CD4-positive, alpha-beta T cell (primary cell): ENCODE measurements at regions not wholly inside any gene's neighbourhood (a gene's known extent, or its start where the extent isn't known, plus 50 kb on each side); places are given as distances from the start of the nearest gene placed in this dataset.

ENCODE experiments used
- ATAC-seq: fragments of 200-7000 bp; cut with Tn5 transposase; one replicate; pipeline ENCODE4 v1.10.0; 2022; ENCODE audit warnings: mild to moderate bottlenecking; ENCODE audit not compliant: poor library complexity
- CTCF ChIA-PET: fragments of 350-600 bp; sonication (Branson Sonifier 250); formaldehyde crosslinking; loops from one replicate; lab custom pipeline; 2021; ENCODE audit warnings: antibody characterized with exemption, inconsistent platforms; lab: Charles Lee
- POLR2A ChIA-PET: fragments of 350-600 bp; sonication (Branson Sonifier 250); formaldehyde crosslinking; loops from one replicate; lab custom pipeline; 2021; ENCODE audit warnings: antibody characterized with exemption, inconsistent platforms; lab: Charles Lee
- DNase-seq, 14 experiments: peaks; one replicate each; pipeline ENCODE4 v3.0.0-alpha.2; 2013 to 2020; ENCODE audit warnings: mixed read lengths in 2 of 14
- H3K27ac ChIP-seq, 2 donors: one replicate each; pipeline versions ENCODE4 v1.5.1 to v1.7.0; 2013; ENCODE audit warnings: low read length in 2 of 2, low read depth in 1 of 2, mild to moderate bottlenecking in 1 of 2
- H3K27me3 ChIP-seq, 2 experiments: 1 replicate in 1 of 2; 2 replicates in 1 of 2; pipeline versions ENCODE4 v1.6.1 to v1.7.0; 2013; ENCODE audit warnings: low read length in 2 of 2, control low read depth in 1 of 2, mild to moderate bottlenecking in 1 of 2, moderate library complexity in 1 of 2; ENCODE audit not compliant: insufficient read depth in 2 of 2, control insufficient read depth in 1 of 2
- H3K36me3 ChIP-seq: one replicate; pipeline ENCODE4 v1.6.1; 2013; ENCODE audit warnings: low read length, control low read depth; ENCODE audit not compliant: insufficient read depth
- H3K4me1 ChIP-seq: one replicate; pipeline ENCODE4 v1.6.1; 2013; ENCODE audit warnings: low read length, control low read depth; ENCODE audit not compliant: insufficient read depth
- H3K4me3 ChIP-seq: one replicate; pipeline ENCODE4 v1.5.1; 2013; ENCODE audit warnings: mild to moderate bottlenecking, low read length, moderate library complexity
- H3K9me3 ChIP-seq, 2 experiments: 1 replicate in 1 of 2; 2 replicates in 1 of 2; pipeline versions ENCODE4 v1.6.1 to v1.7.0; 2013; ENCODE audit warnings: low read length in 2 of 2, mild to moderate bottlenecking in 2 of 2, control low read depth in 1 of 2, moderate library complexity in 1 of 2; ENCODE audit not compliant: control insufficient read depth in 1 of 2, insufficient read depth in 1 of 2
- H3K27ac Mint-ChIP-seq: one replicate; pipeline ENCODE4 v1.8.0; 2020; ENCODE audit warnings: mixed read lengths
- H3K27me3 Mint-ChIP-seq: one replicate; pipeline ENCODE4 v1.8.0; 2021; ENCODE audit warnings: mixed read lengths
- H3K36me3 Mint-ChIP-seq: one replicate; pipeline ENCODE4 v1.8.0; 2021; ENCODE audit warnings: low read depth, mixed read lengths
- H3K4me1 Mint-ChIP-seq: one replicate; pipeline ENCODE4 v1.8.0; 2021; ENCODE audit warnings: low read depth, mixed read lengths
- H3K4me3 Mint-ChIP-seq: one replicate; pipeline ENCODE4 v1.8.0; 2020; ENCODE audit warnings: mild to moderate bottlenecking, mixed read lengths
- H3K9me3 Mint-ChIP-seq: one replicate; pipeline ENCODE4 v1.8.0; 2020; ENCODE audit warnings: mixed read lengths
- intact Hi-C, 2 experiments: fragments of 100-400 bp; cut with DNase I in 1 of 2; cut with micrococcal nuclease in 1 of 2; formaldehyde crosslinking; loops; one replicate each; pipeline versions ENCODE4 v1.15.1 to v1.9.0; 2023 to 2025; cut with DNase I, micrococcal nuclease
- TF ChIP-seq, protein P1 (sequence below): fragments of 200-600 bp; IDR thresholded peaks from one replicate; pipeline ENCODE4 v1.8.0; 2022; ENCODE audit warnings: antibody characterized with exemption, mild to moderate bottlenecking

GRCh38 chr18:26709897-26710296 is 155.6 kb downstream of the AQP4 start:
- no peaks in the 10 kb centered on the region for H3K4me1 Mint-ChIP-seq
- TF ChIP-seq, protein P1, sequence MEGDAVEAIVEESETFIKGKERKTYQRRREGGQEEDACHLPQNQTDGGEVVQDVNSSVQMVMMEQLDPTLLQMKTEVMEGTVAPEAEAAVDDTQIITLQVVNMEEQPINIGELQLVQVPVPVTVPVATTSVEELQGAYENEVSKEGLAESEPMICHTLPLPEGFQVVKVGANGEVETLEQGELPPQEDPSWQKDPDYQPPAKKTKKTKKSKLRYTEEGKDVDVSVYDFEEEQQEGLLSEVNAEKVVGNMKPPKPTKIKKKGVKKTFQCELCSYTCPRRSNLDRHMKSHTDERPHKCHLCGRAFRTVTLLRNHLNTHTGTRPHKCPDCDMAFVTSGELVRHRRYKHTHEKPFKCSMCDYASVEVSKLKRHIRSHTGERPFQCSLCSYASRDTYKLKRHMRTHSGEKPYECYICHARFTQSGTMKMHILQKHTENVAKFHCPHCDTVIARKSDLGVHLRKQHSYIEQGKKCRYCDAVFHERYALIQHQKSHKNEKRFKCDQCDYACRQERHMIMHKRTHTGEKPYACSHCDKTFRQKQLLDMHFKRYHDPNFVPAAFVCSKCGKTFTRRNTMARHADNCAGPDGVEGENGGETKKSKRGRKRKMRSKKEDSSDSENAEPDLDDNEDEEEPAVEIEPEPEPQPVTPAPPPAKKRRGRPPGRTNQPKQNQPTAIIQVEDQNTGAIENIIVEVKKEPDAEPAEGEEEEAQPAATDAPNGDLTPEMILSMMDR, result no peak
- no peak overlapping the region for H3K4me3 Mint-ChIP-seq
- no peak overlapping the region for H3K4me3 ChIP-seq
- no peaks in the 10 kb centered on the region for H3K27me3 Mint-ChIP-seq
- ATAC-seq (no peak), DNase-seq (no peak)
- H3K27ac ChIP-seq, result no peak overlapping the region
- no peaks in the 10 kb centered on the region for H3K27me3 ChIP-seq
- H3K36me3 Mint-ChIP-seq, result no peaks in the 10 kb centered on the region
- no peak overlapping the region for H3K27ac Mint-ChIP-seq
- POLR2A ChIA-PET, result no interaction called here
- no peaks in the 10 kb centered on the region for H3K4me1 ChIP-seq
- intact Hi-C loops, result no loop called here
- CTCF ChIA-PET, result no interaction called here
- H3K9me3 ChIP-seq, result no peaks in the 10 kb centered on the region
- H3K36me3 ChIP-seq, result no peaks in the 10 kb centered on the region
- H3K9me3 Mint-ChIP-seq, result no peaks in the 10 kb centered on the region

DNA sequence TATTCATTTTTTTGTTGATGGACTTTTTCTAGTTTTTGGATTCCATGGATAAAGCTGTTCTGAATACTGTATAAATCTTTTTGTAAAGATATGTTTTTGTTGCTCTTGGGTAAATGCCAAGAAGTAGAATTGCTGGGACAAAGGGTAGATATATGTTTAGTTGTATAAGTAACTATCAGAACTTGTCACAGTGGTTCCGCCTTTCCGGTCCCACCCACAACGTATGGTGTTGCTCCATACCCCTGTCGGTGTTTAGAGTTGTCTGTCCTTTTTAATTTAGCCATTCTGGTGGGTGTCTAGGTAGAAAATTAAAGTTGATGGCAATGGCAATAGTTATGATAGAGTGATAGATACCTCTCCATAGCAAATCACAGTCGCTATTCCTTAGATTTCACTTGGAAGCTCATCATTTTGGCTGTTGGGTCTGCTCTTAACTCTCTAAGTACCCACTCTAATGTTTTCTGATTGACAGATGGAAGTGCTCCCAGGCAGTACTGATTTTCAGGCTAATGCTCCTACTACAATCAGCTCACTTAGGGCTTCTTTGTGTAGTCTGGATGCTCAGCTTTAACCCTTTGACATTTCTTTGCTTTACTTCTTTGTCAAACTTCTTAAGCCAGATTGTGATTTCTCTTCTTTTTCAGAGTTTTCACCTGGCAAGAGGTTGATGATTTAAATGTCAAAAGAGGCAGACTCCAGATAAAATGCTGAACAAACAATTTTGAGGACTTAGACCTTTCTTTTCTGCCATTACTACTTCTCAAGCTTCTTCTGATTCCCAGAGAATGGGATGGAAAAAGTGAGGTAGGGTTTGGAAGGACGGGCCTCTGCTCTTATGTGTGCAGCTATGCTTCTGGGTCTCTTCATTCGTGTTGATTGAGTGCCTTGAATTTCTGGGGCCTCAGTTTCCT is 156.4 kb downstream of the AQP4 start:
- POLR2A ChIA-PET, result no interaction called here
- H3K4me1 ChIP-seq, result no peaks in the 10 kb centered on the region
- H3K9me3 Mint-ChIP-seq, result no peaks in the 10 kb centered on the region
- TF ChIP-seq, protein P1, result no peak
- no peaks in the 10 kb centered on the region for H3K36me3 Mint-ChIP-seq
- no peak for DNase-seq
- H3K27ac Mint-ChIP-seq, result no peak overlapping the region
- no peaks in the 10 kb centered on the region for H3K27me3 Mint-ChIP-seq
- no peak overlapping the region for H3K4me3 ChIP-seq
- intact Hi-C loops, result no loop called here
- H3K27me3 ChIP-seq, result no peaks in the 10 kb centered on the region
- ATAC-seq, result no peak
- no peaks in the 10 kb centered on the region for H3K4me1 Mint-ChIP-seq
- CTCF ChIA-PET, result no interaction called here
- no peak overlapping the region for H3K4me3 Mint-ChIP-seq
- H3K36me3 ChIP-seq, result no peaks in the 10 kb centered on the region
- H3K27ac ChIP-seq, result no peak overlapping the region
- H3K9me3 ChIP-seq, result no peaks in the 10 kb centered on the region

- Mint-ChIP-seq H3K9me3 (no peaks in the 10 kb centered on the region), H3K36me3 (no peaks in the 10 kb centered on the region), H3K27ac (no peak overlapping the region), H3K27me3 (no peaks in the 10 kb centered on the region), H3K4me1 (no peaks in the 10 kb centered on the region), H3K4me3 (no peak overlapping the region)
- TF ChIP-seq, protein P1, result no peak
- H3K27me3 ChIP-seq, result no peaks in the 10 kb centered on the region
- H3K4me1 ChIP-seq, result no peaks in the 10 kb centered on the region
- DNase-seq (no peak), ATAC-seq (no peak)
- no peak overlapping the region for H3K27ac ChIP-seq
- POLR2A ChIA-PET, result no interaction called here
- intact Hi-C loops, result no loop called here
- H3K36me3 ChIP-seq, result no peaks in the 10 kb centered on the region
- CTCF ChIA-PET, result no interaction called here
- H3K4me3 ChIP-seq, result no peak overlapping the region
- no peaks in the 10 kb centered on the region for H3K9me3 ChIP-seq
These were observed 158.6 kb downstream of the AQP4 start for GRCh38 chr18:26706911-26707351.
